Liver (tissue), 7 donors: ENCODE measurements at regions not wholly inside any gene's neighbourhood (a gene's known extent, or its start where the extent isn't known, plus 50 kb on each side); places are given as distances from the start of the nearest gene placed in this dataset.
"Not testable (repeated sequence)": the region's sequence is repeated elsewhere in the genome, so short reads cannot be mapped to it uniquely, and the experiment has no call there.

Experiments
- DNase-seq: peaks from one replicate; pipeline ENCODE4 v3.0.0-alpha.2; 2017; ENCODE audit warnings: low spot score
- H3K27ac ChIP-seq, 2 donors: one replicate each; pipeline ENCODE4 v1.7.0; 2013; ENCODE audit warnings: inconsistent platforms in 2 of 2, low read length in 2 of 2, control low read depth in 1 of 2, low read depth in 1 of 2, mild to moderate bottlenecking in 1 of 2
- H3K27me3 ChIP-seq, 4 donors: one replicate each; pipeline versions ENCODE4 v1.6.1 to v1.7.0; 2013; ENCODE audit warnings: low read length in 3 of 4, inconsistent platforms in 1 of 4, mild to moderate bottlenecking in 1 of 4, moderate library complexity in 1 of 4; ENCODE audit not compliant: control insufficient read depth in 4 of 4, insufficient read depth in 4 of 4
- H3K36me3 ChIP-seq, 4 donors: one replicate each; pipeline versions ENCODE4 v1.6.1 to v1.7.0; 2013; ENCODE audit warnings: low read length in 3 of 4, mild to moderate bottlenecking in 3 of 4, low read depth in 1 of 4, moderate library complexity in 1 of 4; ENCODE audit not compliant: control insufficient read depth in 4 of 4, insufficient read depth in 3 of 4
- H3K4me1 ChIP-seq, 4 donors: one replicate each; pipeline versions ENCODE4 v1.6.1 to v1.7.0; 2013; ENCODE audit warnings: low read length in 3 of 4, mild to moderate bottlenecking in 3 of 4, moderate library complexity in 1 of 4; ENCODE audit not compliant: control insufficient read depth in 4 of 4, insufficient read depth in 4 of 4
- H3K4me3 ChIP-seq, 3 donors: one replicate each; pipeline versions ENCODE4 v1.6.1 to v1.7.0; 2013; ENCODE audit warnings: low read length in 3 of 3, control low read depth in 1 of 3, low read depth in 1 of 3, mild to moderate bottlenecking in 1 of 3
- H3K9ac ChIP-seq, 2 donors: one replicate each; pipeline ENCODE4 v1.7.0; 2013; ENCODE audit warnings: low read length in 2 of 2, mild to moderate bottlenecking in 2 of 2, moderate library complexity in 2 of 2, control low read depth in 1 of 2, low read depth in 1 of 2
- H3K9me3 ChIP-seq, 4 donors: one replicate each; pipeline versions ENCODE4 v1.6.1 to v1.7.0; 2013; ENCODE audit warnings: low read length in 3 of 4; ENCODE audit not compliant: control insufficient read depth in 4 of 4
- EGR1 ChIP-seq, 2 donors: IDR thresholded peaks; 2 replicates each; pipeline ENCODE4 v1.6.1; 2016 to 2018; ENCODE audit warnings: antibody characterized with exemption in 2 of 2, low read depth in 2 of 2
- FOXA1 ChIP-seq: IDR thresholded peaks from 2 replicates; pipeline ENCODE4 v1.6.1; 2016; ENCODE audit warnings: antibody characterized with exemption
- FOXA2 ChIP-seq: IDR thresholded peaks from 2 replicates; pipeline ENCODE4 v1.6.1; 2016; ENCODE audit warnings: antibody characterized with exemption
- GABPA ChIP-seq, 2 donors: IDR thresholded peaks in 1 of 2; conservative IDR thresholded peaks in 1 of 2; 2 replicates each; pipeline ENCODE4 v1.6.1; 2016; ENCODE audit warnings: antibody characterized with exemption in 2 of 2, mild to moderate bottlenecking in 1 of 2, moderate library complexity in 1 of 2
- HNF4G ChIP-seq: IDR thresholded peaks from 2 replicates; pipeline ENCODE4 v1.6.1; 2016; ENCODE audit warnings: antibody characterized with exemption
- JUND ChIP-seq, 2 donors: IDR thresholded peaks; 2 replicates each; pipeline ENCODE4 v1.6.1; 2016; ENCODE audit warnings: antibody characterized with exemption in 2 of 2
- NR2F2 ChIP-seq: IDR thresholded peaks from 2 replicates; pipeline ENCODE4 v1.6.1; 2016; ENCODE audit warnings: antibody characterized with exemption
- RAD21 ChIP-seq, 2 donors: IDR thresholded peaks; 2 replicates each; pipeline ENCODE4 v1.6.1; 2016; ENCODE audit warnings: antibody characterized with exemption in 2 of 2, mild to moderate bottlenecking in 2 of 2
- REST ChIP-seq: IDR thresholded peaks from 2 replicates; pipeline ENCODE4 v1.6.1; 2016; ENCODE audit warnings: antibody characterized with exemption, mild to moderate bottlenecking
- SP1 ChIP-seq: IDR thresholded peaks from 2 replicates; pipeline ENCODE4 v1.6.1; 2018; ENCODE audit warnings: antibody characterized with exemption, mild to moderate bottlenecking
- TAF1 ChIP-seq: conservative IDR thresholded peaks from 2 replicates; pipeline ENCODE4 v1.6.1; 2016; ENCODE audit warnings: antibody characterized with exemption, mild to moderate bottlenecking
- YY1 ChIP-seq: IDR thresholded peaks from 2 replicates; pipeline ENCODE4 v1.6.1; 2016; ENCODE audit warnings: antibody characterized with exemption, mild to moderate bottlenecking
- WGBS: extraction: QIAGEN DNeasy Blood & Tissue Kit; methylation state at CpG from one replicate; pipeline ENCODE4 v1.1.7; 2013; 5-methylcytosine and 5-hydroxymethylcytosine counted together
- donor health status: healthy.
- donor health status: healthy.
- donor health status: healthy.
- donor health status: healthy.

GRCh38 chr13:38072696-38073095 is 203.1 kb upstream of the TRPC4 start:
- TF ChIP-seq RAD21 (IDR thresholded peaks at IDR 0.05) (no peak), FOXA2 (no peak), EGR1 (IDR thresholded peaks at IDR 0.05; ENCODE audit: low read depth in 2 of 2) (no peak), TAF1 (no peak)
- no peaks in the 10 kb centered on the region for H3K9me3 ChIP-seq
- no peak for DNase-seq

GRCh38 chr13:38071340-38071739 is 201.8 kb upstream of the TRPC4 start:
- H3K27me3 ChIP-seq, H3K9me3 ChIP-seq, H3K36me3 ChIP-seq, H3K4me3 ChIP-seq, DNase-seq, H3K27ac ChIP-seq, H3K4me1 ChIP-seq, H3K9ac ChIP-seq: not testable (repeated sequence)
- WGBS: 94% methylated on average over 5 of the region's 5 CpGs

More at GRCh38 chr13:38072696-38073095, 203.1 kb upstream of the TRPC4 start:
- no peak overlapping the region for H3K4me3 ChIP-seq
- no peak overlapping the region for H3K9ac ChIP-seq
- H3K27ac ChIP-seq: no peak overlapping the region
- H3K4me1 ChIP-seq: no peaks in the 10 kb centered on the region
- no peaks in the 10 kb centered on the region for H3K36me3 ChIP-seq
- no peaks in the 10 kb centered on the region for H3K27me3 ChIP-seq

GRCh38 chr13:38053896-38054295 is 184.3 kb upstream of the TRPC4 start:
- no peak overlapping the region for H3K9ac ChIP-seq
- H3K9me3 ChIP-seq: no peaks in the 10 kb centered on the region
- no peak for TF ChIP-seq FOXA2
- TF ChIP-seq GABPA (IDR thresholded peaks at IDR 0.05 in 1 of 2, conservative IDR thresholded peaks at IDR 0.05 in 1 of 2): no peak
- TF ChIP-seq TAF1: no peak
- TF ChIP-seq YY1: no peak
- no peak for TF ChIP-seq REST
- no peak for TF ChIP-seq EGR1 (IDR thresholded peaks at IDR 0.05; ENCODE audit: low read depth in 2 of 2)
- TF ChIP-seq HNF4G: no peak
- TF ChIP-seq FOXA1: no peak
- TF ChIP-seq NR2F2: no peak
- no peak for TF ChIP-seq JUND (IDR thresholded peaks at IDR 0.05)
- no peak for TF ChIP-seq SP1
- H3K4me3 ChIP-seq: no peak overlapping the region
- 84% methylated on average over 3 of the region's 3 CpGs for WGBS
- H3K27ac ChIP-seq: no peak overlapping the region
- H3K27me3 ChIP-seq: no peaks in the 10 kb centered on the region
- no peaks in the 10 kb centered on the region for H3K4me1 ChIP-seq
- no peaks in the 10 kb centered on the region for H3K36me3 ChIP-seq
- no peak for DNase-seq

- WGBS: 72% methylated on average over 1 of the region's 1 CpG
- no peaks in the 10 kb centered on the region for H3K9me3 ChIP-seq
- H3K9ac ChIP-seq: no peak overlapping the region
- no peaks in the 10 kb centered on the region for H3K4me1 ChIP-seq
- no peak overlapping the region for H3K4me3 ChIP-seq
- H3K27ac ChIP-seq: no peak overlapping the region
- no peak for TF ChIP-seq YY1
- DNase-seq: no peak
- no peaks in the 10 kb centered on the region for H3K36me3 ChIP-seq
- H3K27me3 ChIP-seq: no peaks in the 10 kb centered on the region
Observed at GRCh38 chr13:38046049-38046376, 176.4 kb upstream of the TRPC4 start.
